ENCODE measurements at regions not wholly inside any gene's neighbourhood (a gene's known extent, or its start where the extent isn't known, plus 50 kb on each side); places are given as distances from the start of the nearest gene placed in this dataset.
A peak's percentile ranks its signal among the peaks of the same experiment; 100 is the strongest.
"Not testable (repeated sequence)": the region's sequence is repeated elsewhere in the genome, so short reads cannot be mapped to it uniquely, and the experiment has no call there.

- no peak for DNase-seq
These were observed 228.0 kb upstream of the SLCO3A1 start for GRCh38 chr15:91625506-91625905.

- peak; percentile 41 for DNase-seq
These were observed 225.8 kb upstream of the SLCO3A1 start for GRCh38 chr15:91627473-91628278.

- DNase-seq = no peak
These were observed 223.4 kb upstream of the SLCO3A1 start for GRCh38 chr15:91630090-91630489.

DNA sequence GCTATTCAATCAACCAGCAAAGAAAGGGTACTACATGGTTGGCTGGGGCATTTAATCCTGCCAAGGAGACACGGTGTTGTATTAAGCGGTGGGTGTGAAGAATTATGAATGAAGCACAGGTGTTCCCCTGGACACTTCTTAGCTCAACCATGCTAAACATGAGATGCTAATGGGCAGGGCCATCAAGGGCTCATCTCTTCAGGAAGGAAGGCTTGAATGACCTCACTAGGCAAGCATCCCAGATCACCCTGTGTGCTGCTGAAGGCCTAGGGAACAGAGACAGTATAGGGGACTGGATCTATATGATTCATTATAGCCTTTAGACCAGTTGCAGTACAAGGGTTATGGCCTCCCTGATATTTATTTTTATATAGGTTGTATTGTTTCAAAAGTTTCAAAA lies 221.3 kb upstream of the SLCO3A1 start:
- no peak for DNase-seq

DNA sequence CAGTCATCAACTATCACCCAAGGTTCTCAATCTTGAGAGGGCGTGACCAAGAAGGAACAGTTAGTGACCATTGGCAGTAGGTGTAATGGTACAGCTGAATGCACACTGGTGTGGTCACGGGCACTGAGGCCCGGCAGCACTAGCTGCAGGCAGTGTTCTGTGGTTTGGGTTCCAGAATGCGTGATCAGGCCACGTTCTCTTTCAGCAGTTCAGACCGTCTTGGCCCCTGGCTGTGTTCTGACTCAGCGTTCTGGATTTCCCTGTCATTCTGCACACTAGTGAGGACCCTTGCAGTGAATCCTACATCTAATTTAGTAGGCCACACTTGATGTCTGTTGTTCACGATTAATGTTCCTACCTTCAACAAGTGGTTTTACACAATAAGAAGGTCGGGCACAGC lies 220.5 kb upstream of the SLCO3A1 start:
- DNase-seq = no peak

GRCh38 chr15:91634179-91634578 lies 219.3 kb upstream of the SLCO3A1 start:
- DNase-seq = no peak

- DNase-seq = no peak
These were observed 218.4 kb upstream of the SLCO3A1 start for GRCh38 chr15:91635080-91635479.

DNA sequence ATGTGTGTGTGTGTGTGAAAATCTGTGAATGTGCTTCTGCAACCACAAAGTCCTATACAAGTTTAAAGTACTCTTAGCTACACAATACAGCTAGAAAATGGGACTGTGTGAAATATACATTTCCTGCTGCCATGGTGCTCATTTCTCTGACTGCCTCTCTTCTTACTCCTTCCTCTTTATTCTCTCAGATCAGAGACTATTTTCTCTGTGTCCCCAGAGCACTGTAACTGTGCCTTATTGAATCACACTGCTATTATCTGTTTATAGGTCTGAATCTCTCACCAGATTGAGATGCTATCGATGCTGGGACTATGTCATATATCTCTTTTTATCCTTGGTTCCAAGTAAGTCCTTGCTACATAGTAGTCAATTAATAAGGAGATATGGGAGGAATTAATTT lies 217.9 kb upstream of the SLCO3A1 start:
- no peak for DNase-seq

DNA sequence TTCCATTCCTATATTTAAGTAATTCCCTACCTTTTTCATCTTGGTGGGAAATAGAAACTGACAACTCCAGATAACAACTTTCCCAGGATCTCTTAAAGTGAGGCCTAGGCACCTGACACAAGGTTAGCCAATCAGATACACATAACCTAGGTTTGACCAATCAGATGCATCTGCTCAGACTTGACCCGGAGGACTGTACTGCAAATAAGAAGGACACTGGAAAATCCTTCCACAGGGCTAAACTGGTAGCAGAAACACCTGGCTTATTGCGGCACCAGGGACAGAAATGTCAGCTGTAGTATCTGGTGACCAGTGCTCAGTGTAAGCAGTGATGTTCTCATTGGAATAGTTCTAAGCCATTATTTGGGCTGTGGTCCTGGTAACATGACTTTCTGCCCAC lies 204.5 kb upstream of the SLCO3A1 start:
- no peak for DNase-seq

- DNase-seq = no peak
These were observed 203.6 kb upstream of the SLCO3A1 start for GRCh38 chr15:91649831-91650321.

DNA sequence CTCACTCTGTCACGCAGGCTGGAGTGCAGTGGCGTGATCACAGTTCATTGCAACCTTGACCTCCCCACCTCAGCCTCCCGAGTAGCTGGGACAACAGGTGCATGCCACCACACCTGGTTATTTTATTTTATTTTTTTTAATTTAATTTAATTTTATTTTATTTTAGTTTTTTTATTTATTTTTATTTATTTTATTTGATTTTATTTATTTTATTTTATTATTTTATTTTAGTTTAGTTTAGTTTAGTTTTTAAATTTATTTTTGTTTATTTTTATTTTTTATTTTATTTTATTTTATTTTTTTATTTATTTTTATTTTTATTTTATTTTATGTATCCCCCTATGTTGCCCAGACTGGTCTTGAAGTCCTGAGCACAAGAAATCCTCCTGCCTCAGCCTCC lies 202.3 kb upstream of the SLCO3A1 start:
- no peak for DNase-seq

- no peak for DNase-seq
These were observed 200.8 kb upstream of the SLCO3A1 start for GRCh38 chr15:91652610-91653207.

DNA sequence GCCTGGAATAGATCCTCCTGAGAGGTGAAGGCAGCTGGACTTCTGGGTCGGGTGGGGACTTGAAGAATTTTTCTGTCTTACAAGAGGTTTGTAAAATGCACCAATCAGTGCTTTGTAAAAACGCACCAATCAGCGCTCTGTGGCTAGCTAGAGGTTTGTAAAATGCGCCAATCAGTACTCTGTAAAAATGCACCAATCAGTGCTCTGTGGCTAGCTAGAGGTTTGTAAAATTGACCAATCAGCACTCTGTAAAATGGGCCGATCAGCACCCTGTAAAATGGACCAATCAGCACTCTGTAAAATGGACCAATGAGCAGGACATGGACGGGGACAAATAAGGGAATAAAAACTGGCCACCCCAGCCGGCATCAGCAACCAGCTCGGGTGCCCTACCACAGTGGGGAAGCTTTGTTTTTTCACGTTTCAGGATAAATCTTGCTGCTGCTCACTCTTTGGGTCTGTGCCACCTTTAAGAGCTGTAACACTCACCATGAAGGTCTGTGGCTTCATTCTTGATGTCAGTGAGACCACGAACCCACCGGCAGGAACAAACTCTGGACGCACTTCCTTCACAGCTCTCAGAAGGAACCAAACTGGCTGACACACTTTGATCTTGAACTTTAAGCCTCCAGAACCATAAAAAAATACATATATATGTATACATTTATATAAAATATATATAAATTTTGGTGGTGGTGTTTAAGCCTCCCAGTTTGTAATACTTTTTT lies 197.8 kb upstream of the SLCO3A1 start:
- not testable (repeated sequence) for DNase-seq

GRCh38 chr15:91660174-91660649 lies 193.3 kb upstream of the SLCO3A1 start:
- no peak for DNase-seq

DNA sequence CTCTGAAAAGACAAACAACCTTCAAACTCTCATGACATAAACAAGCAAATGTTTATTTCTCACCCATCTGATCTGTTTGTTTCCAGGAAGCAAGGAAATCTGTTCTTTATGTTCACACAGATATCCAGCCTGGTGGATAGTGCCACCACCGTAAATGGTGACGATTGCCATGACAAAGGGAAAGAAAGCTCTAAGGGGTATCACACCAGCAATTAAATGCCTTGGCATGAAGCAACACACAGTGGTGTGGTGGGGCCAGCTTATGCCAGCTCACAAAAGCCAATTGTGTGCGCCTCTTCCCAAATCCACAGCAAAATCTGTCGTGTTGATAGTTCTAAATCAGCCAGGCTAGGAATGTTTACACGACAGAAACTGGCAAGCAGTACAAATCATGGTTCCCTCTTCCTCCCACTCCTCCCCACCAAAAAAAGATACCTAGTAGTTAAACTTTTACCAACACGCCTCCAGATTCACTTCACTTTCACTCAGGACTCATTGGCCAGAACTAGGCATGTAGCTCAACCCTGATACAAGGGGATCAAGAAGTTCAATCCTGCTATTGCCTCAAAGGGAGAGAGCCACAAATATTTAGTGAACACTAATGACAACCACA lies 189.2 kb upstream of the SLCO3A1 start:
- no peak for DNase-seq

DNA sequence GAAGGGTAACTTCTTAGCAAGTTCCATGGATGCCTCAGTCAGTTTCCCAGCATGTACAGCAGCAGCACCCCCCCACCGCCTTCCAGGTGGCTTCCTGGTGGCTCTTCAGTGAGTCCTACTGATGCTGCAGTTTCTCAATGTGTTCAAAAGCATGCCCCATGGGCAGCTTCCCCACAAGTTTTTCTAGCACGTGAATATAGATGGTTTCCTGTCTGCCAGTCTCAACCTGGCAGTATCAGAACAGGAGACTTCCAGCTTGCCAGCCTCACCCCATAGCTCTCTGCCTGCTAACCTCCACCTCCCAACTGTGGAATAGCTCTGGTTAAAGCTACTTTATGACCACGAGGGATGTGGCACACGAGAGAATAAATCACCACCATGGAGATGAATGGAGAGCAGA lies 188.3 kb upstream of the SLCO3A1 start:
- DNase-seq = no peak

DNA sequence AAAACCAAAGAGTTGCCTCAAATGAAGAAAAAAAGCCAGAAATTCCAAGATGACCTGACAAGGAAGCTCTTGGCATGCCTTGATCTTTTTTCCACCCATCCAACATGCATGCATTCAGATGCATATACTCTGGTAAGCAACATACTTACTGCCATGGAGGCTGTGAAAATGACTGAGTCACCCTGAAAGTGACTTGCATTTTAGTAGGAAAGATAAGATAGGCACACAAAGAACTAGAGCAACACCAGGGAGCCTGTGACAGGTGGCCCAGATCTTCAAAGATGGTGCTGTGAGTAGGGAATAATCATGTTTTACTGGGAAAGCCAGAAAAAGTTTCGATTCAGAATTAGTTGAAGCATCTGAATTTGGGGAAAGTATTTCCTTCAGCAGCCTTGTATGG lies 185.1 kb upstream of the SLCO3A1 start:
- no peak for DNase-seq

GRCh38 chr15:91670108-91670507 lies 183.4 kb upstream of the SLCO3A1 start:
- no peak for DNase-seq

DNA sequence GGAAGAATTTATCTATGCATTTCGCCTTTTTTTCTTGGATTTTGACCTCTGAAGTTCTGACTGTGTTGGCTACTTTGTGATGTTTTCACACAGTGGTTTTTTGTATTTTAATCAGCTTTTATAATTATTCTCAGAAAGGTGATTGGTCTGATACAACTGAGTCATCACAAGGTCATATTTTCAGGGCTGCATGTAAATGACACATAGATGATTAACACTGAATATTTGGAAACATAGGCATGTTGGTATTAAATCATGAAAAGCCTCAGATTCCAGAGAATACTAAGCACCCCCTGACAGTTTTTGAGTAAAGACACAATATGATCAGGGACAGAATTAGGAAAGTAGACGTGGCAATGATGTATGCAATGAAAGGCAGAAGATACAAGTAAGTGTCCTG lies 175.5 kb upstream of the SLCO3A1 start:
- no peak for DNase-seq

- no peak for DNase-seq
These were observed 174.1 kb upstream of the SLCO3A1 start for GRCh38 chr15:91679447-91679846.

GRCh38 chr15:91685436-91685835 lies 168.1 kb upstream of the SLCO3A1 start:
- DNase-seq = no peak

GRCh38 chr15:91688811-91689210 lies 164.7 kb upstream of the SLCO3A1 start:
- DNase-seq = no peak

DNA sequence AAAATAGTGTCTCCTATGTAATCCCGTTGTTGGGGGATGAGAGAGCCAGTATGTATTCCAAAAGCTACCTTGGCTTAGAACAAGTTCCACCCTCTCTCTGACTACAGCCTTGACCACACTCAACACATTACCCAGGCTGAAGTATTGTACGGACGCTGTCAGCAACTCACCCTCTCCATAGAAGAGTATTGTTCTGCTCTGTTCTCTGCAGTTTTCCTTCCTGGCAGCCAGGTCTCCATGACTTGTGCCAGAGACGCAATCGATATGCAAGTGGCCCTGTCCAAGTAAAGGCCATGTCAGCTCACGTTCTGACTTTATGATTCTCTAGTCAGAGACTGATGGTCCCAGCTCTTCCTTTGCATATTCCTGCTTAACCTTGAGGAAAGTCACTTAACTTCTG lies 164.1 kb upstream of the SLCO3A1 start:
- DNase-seq = no peak
